G401 (cell line): ENCODE measurements at regions not wholly inside any gene's neighbourhood (a gene's known extent, or its start where the extent isn't known, plus 50 kb on each side); places are given as distances from the start of the nearest gene placed in this dataset.

Experiments used
- DNase-seq: peaks from one replicate; pipeline ENCODE4 v3.0.0-alpha.2; 2015; ENCODE audit warnings: low spot score
- in situ Hi-C: cut with HindIII; loops from 2 replicates; pipeline ENCODE4 v1.10.0; 2016; ENCODE audit warnings: low sequenced_read_pairs, mixed read lengths

DNA sequence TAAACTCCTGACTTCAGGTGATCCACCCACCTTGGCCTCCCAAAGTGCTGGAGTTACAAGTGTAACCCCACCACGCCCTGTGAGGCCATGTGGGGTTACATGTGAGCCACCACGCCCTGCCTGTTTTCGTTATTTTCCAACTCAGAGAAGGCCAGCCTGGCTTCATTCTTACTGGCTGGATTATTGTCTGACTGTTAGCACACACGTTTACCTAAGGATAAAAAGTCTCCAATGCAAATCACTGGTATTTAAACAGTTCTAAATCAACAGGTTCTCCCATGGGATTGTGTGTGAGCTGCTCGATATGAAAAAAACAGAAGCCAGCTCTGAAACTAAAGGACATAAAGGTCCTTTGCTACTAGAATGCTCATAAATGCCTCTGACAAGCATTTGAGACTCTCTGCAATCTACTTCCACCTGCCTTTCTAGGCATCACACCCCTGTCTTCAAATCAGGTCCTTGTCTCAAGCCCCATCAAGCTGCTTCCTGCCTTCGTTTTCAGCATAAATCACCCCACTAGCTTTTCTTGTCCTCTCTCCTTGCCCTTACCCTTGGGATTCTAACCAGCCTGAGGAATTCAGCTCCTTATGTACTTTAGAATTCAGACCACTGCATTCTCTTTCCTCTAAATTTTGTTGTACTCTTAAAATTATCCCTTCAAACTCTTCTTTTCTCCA is 265.0 kb downstream of the DUSP6 start:
- in situ Hi-C loops: no loop called here
- DNase-seq: no peak

DNA sequence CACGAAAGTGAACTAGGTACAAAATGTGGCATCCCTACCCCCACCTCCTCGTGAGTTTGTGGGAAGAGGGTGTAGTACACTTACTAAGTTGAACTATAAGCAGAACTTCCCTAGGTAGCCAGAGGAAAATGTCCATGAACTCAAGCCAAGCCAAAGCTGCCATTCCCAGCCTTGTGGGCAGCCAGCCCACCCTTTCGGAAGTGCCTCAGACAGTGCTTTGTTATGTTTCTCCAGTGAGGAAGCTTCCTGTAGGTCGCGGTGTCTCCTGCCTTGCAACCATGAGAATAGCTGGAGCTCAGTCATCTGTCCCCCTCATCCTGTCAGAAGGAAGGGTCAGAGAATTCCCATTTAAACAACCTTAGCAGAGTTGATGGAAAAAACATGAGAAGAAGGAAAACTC is 266.9 kb downstream of the DUSP6 start:
- no peak for DNase-seq
- in situ Hi-C loops: no loop called here

DNA sequence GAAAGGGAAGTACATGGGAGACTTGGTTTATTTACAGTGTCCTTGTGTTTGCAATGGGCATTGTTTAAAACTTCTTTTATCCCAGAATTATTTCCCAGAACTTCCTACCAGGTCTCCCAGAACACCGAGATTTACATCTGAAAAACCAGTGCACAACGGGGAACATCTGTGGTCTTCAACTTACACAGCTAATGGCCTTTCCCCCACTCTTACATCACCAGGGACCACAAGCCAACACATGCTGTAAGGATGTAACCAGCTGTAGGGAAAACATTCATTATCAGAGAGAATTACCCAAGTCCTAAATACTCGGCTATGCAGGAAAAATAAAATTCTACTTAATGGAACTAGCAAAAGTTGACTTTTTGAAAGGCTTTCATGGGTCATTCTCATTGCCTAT is 267.6 kb downstream of the DUSP6 start:
- in situ Hi-C loops: no loop called here
- no peak for DNase-seq

DNA sequence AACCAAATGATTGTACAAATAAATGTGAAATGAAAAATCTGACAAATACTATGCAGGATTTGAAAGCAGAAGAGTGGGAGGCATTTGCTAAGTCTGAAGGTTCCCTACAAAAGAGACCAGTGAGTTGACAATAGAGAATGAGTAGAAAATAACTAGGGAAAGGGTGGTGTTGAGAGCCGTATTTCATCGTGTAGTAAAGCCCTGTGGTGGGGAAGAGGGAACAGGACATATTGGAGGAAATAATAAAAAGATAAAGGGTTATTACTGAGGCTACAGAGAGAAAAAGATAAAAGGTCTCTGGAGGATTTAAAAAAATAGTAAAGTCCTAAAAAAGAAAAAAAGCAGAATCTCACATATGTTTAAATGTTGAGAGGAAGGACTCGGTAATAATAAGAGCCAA is 268.8 kb downstream of the DUSP6 start:
- DNase-seq: no peak
- in situ Hi-C loops: no loop called here

DNA sequence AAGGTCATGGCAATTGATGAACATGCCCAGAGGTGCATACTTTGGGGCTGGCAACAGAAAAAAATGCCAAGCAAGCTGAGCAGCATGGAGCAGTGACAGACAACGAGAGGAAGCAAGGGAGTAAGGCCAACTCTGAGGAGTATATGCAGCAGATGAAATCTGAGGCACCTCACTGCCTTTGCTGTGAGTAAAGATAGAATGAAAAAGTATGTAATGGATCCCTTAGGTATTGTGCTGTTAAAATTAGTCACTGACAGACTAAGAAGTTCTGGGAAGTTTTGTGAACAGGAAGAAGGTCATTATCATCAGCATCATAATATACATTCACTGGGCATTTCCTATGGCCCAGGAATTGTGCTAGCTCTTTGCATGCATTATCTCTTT is 269.9 kb downstream of the DUSP6 start:
- no peak for DNase-seq
- in situ Hi-C loops: no loop called here

DNA sequence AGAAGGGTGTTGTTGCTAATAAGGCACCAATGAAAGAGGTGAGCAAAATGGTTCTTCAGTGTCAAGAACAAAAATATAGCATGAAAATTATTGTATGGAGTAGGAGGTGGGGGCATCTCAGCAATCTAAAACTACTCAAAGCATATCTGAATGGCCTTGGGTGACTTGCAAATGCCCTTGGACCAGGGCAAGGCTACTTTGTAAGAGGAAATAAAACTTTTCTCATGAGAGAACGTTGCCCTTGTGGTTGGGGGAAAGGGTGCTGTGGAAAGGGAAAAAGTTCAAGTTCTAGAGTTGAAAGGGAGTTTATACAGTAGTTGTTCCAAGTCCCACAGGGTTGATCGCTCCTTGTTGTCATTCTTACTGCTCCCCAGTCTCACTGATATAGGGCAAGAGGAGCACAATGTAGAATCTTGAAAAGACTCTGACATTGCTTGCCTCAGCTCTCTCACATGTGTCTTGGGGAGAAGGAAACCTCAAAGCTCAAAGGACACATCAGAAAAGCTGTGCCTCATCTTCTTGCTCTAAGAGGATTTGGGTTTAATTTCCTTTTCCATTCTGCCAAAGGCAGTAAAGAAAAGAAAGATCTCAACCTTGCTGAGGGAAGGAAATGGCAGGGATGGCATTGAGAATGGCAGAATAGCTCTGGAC is 270.5 kb downstream of the DUSP6 start:
- in situ Hi-C loops: no loop called here
- DNase-seq: no peak

DNA sequence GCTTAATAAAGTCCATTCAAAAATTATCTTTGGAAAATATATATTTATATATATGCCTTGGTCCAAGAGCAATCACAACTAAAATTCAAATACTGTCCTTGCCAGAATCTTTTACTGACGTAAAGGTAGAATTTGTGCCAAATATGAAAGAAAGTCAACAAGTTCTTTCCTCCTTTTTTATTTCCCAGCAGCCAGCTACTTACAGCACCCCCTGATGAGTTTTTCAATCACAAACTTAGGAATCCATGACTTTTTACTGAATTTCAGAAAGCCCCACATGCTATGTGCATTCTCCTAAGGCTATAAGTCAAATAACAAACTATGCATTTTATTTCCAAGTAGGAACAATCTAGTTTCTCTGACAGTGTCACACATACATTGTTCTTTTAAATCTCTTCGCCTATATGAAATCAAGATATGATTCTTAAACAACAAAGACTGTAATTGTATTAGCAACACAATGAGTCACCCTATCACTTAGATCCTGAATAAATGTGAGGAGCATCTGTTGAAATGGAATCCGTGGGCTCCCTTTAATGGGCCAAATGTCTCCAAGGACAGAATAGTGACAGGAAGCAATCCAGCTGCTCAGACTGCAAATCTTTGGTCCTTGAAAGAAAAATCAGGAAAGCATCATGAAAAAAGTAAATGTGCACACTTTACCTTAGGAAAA is 271.4 kb downstream of the DUSP6 start:
- in situ Hi-C loops: no loop called here
- no peak for DNase-seq

DNA sequence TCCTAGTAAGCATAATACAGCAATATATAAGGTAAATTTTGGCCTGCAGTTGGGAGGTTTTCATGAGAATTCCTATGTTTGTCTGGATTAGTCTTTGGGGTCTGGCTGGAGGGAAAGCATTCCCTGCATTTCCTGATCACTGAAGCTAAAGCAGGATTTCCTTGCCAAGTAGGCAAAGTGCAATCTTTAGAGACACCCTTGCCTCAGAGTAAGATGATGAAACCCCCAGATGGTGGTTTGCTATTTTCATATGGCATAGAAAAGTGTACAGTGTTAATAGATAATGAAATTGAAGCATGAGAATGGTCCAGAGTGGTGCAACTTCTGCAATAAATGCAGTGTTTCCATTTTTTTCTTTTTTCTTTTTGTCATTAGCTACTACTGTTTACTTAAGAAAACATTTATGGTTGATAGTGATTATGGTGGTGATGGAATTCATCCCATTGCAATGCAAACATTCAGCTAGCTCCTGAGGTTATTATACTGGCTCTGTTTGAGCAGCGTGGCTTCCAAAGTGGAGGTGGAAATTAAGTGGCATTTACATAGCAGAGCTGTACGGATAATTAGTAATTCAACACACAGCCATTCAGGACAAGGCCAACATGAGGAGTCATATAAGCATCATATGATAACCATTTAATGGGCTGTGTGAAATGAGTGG is 276.3 kb downstream of the DUSP6 start:
- in situ Hi-C loops: no loop called here
- no peak for DNase-seq

DNA sequence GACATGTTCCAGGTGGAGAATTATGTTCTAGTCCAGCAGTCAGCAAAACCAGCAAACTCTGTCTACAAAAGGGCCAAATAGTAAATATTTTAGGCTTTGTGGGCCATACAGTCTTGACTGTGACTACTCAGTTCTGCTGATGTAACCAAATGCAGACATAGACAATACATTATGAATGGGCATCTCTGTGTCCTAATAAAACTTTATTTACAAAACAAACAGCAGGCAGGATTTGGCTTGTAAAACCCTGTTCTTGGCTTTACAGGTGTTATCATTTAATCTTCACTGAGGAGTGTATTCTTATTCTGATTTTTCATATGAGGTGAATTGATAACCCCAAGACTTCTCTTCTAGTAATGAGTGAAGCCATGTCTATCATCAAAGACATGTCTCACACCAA is 278.6 kb downstream of the DUSP6 start:
- DNase-seq: no peak
- in situ Hi-C loops: no loop called here

DNA sequence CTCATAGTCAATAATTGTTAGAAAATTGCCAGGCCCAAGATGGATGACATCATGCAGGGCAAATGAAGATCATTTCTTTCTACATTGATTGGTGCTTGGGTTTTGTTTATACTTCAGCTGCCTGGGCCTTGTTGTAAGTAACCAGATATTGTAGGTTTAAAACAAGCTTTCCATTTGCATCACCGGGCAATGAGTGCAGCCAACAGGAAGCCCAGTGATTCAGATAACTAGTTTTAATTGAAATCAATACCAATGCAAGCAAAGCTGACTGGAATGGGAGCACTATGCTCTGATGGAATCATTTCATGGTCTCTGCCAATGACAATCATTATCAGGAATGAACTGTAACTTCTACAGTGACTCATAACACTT is 279.3 kb downstream of the DUSP6 start:
- DNase-seq: no peak
- in situ Hi-C loops: no loop called here

DNA sequence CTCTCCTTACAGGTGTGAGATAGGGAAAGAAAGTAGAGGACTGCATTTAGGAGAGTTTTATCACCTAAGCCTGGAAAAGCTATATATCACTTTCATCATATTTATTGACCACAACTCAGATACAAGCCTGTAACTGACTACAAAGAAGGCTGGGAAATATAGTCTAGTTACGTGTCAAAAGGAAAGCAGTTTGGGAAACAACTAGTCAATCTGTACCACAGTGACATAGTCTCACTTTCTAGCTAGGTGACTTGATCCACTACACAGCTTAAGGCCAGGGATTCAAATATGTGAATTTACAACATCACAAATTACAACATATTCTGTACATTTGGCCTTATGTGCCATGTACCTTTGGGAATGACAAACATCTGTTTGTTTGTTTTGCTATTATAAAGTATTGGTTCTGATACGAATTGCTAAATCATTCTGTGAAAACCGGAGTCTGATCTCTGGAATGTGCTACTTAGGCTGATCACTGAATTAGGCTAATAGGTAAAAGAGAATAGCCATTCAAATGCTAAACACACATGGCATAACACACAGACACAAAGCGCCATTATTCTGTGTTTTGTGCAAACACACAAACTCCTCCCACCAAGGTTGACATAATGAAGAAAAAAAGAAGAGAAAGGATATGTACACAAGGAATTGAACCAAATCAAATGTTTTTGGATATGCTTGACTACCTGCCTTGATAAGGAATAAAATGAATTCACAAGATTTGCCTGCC is 279.8 kb downstream of the DUSP6 start:
- no peak for DNase-seq
- in situ Hi-C loops: no loop called here

DNA sequence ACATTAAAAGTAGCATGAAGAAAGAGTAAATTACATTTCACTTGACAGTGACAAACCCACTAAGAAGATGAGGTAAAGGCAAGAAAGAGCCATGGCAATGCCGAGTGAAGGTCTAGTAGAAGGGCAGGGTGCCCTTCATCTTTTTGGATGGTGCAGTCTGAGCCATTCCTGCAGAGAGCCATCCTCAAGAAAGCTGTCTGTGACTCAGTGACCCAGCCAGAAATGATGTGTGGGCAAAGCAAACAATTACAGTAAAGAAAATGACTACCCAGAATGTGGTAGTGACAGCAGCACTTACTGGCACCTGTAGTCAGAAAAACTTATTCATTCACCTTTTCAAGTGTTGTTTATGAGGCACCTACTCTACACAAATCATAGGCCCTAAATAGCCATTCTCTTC is 281.7 kb downstream of the DUSP6 start:
- no peak for DNase-seq
- in situ Hi-C loops: no loop called here

DNA sequence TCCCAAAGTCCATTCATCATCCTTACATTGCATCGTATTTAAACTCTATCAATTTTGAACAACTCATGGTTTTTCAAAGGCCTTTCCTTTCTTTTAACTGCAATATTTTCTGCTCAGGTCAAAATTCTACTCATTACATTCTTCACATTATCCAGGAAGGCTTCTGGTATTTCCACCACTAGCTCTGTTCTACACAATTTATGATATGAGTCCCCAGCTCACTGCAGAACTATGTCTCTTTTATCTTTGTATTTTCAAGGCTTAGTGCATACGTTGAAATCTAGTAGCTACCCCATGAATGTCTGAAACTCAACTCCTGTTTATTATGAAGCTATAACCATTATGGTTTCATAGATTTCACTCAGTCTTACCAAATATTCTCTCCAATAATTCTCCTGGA is 282.9 kb downstream of the DUSP6 start:
- in situ Hi-C loops: no loop called here
- DNase-seq: no peak

DNA sequence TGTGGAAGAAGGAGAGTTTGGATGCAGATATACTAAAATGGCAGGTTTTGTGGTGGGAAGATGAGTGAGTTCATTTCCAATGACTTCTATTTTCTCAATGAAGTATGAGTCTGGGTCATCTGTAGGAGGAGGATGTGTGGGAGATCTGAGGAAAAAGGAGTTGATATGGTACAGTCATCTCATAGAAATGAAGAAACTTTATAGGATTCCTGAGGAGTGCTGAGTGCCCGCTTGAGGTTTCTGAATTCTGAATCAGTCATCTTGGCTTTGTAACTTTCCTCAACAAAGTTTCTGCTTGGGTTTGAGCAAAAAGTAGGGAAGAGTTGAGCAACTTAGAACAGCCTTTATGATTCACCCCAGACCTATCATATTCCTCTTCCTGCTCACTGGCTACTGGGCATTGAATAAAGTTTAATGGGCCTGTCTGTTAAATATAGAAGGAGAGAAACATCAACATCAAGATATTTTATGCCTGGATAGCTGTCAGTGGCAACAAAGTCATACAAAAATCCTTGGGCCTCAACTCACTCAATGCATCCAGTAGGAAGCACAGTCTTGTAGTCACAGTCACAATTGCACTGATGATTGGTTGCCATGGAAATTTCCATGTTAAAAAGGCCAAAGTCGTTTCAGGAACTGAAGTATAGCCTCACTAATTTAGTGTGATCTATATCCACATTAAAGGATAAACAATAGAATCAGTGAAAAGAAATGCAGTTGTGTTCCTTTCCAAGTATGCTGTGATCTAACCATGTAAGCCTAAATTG is 284.7 kb downstream of the DUSP6 start:
- in situ Hi-C loops: no loop called here
- DNase-seq: no peak

DNA sequence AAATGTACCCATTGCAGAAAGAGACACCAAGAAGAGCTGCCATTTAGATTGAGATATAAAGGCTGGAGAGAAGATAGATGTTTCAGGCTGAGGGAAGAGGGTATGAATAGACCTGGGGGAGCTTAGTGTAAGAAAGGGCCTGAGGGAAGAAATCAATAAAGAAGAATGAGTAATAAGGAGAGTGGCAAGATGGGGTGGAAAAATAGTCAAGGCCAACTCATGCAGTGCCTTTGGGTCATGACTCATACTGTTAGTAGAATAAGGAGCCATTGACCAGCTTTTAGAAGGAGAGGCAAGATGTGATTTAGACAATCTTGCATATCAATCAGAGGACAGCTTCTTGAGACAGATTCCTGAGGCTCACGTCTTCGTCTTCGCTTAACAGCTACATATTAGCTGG is 287.5 kb downstream of the DUSP6 start:
- in situ Hi-C loops: no loop called here
- DNase-seq: no peak

DNA sequence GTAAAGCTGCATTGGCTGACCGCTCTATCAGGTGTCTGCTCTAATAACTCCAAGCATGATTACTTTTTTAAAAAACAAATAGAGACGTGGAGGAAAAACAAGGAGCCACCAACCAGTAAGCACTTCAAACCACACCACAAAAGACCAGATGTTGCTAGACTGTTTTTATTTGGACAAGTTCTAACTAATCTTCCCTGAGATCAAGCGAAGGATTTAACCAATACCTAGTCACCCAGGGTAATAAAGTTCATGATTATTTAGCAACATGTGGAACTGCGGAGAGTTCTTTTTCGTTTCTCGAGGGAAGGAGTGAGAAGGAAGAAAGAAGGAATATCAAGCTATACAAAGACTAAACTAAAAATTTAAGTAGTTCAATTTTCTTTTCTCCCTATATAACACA is 288.1 kb downstream of the DUSP6 start:
- in situ Hi-C loops: no loop called here
- no peak for DNase-seq

DNA sequence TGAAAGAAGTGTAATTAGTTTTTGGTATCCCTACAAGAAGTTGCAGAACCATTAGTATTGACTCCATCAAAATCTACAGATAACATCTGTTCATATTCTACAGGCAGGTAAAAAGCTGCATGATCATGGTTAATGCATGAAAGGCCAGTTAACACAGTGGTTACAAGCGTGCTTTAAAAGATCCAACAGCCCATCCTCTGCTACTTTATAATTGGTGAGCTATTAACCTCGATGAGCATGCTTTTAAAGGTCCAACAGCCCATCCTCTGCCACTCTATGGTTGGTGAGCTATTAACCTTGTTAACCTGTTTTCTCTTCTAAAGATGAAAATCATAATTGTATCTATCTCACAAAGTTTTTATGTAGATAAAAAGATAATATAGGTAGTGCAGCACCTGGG is 289.3 kb downstream of the DUSP6 start:
- in situ Hi-C loops: no loop called here
- no peak for DNase-seq

DNA sequence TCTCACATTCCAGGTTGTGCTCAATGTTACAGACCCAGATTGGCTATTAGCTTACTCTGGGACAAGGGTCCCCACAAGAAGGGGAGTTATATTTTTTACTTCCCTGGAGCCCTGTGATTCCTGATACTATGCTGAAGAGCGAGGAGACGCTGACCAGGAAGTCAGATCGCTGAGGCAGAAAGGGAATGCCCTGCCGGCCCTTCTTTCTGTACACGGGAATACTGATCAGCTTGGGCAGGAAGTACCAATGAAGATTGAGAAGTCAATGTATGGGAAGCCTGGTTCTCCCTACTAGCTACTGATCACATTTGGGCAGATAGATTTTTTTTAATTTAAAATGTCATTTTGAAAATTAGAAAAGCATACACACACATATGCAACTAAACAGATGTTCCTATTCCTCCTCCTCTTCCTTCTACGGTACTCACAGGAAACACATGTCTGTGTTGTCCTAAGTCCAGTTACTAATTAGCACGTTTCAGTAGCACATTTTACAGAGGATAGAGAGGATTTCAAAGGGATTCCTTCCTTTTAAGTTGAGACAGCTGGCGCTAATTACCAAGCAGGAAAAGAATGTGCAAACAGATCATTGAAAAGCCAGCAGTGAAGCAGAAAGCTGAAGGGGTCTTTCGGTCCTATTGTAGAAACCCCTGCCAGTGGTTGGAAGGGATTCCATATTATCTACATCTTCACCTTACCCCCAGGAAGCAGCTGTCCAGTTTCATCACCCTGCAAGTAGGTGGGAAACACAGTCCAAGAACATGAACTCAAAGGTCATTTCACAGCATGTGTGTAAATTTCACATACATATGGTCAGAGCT is 292.4 kb downstream of the DUSP6 start:
- in situ Hi-C loops: no loop called here
- DNase-seq: no peak
